ENCODE measurements at regions not wholly inside any gene's neighbourhood (a gene's known extent, or its start where the extent isn't known, plus 50 kb on each side); places are given as distances from the start of the nearest gene placed in this dataset.
A peak's percentile ranks its signal among the peaks of the same experiment; 100 is the strongest.

GRCh38 chr20:53842301-53843099, 227.9 kb downstream of the BCAS1 start:
- intact Hi-C loops (cut with DNase I) = no loop called here
- TF ChIP-seq, protein P1, sequence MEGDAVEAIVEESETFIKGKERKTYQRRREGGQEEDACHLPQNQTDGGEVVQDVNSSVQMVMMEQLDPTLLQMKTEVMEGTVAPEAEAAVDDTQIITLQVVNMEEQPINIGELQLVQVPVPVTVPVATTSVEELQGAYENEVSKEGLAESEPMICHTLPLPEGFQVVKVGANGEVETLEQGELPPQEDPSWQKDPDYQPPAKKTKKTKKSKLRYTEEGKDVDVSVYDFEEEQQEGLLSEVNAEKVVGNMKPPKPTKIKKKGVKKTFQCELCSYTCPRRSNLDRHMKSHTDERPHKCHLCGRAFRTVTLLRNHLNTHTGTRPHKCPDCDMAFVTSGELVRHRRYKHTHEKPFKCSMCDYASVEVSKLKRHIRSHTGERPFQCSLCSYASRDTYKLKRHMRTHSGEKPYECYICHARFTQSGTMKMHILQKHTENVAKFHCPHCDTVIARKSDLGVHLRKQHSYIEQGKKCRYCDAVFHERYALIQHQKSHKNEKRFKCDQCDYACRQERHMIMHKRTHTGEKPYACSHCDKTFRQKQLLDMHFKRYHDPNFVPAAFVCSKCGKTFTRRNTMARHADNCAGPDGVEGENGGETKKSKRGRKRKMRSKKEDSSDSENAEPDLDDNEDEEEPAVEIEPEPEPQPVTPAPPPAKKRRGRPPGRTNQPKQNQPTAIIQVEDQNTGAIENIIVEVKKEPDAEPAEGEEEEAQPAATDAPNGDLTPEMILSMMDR (IDR thresholded peaks at IDR 0.05) = no peak

GRCh38 chr20:53841741-53842140, 228.7 kb downstream of the BCAS1 start:
- Histone ChIP-seq H3K4me1 (no peaks in the 10 kb centered on the region), H3K9me3 (no peaks in the 10 kb centered on the region), H3K36me3 (no peaks in the 10 kb centered on the region), H3K27me3 (no peaks in the 10 kb centered on the region), H3K4me3 (no peak overlapping the region), H3K27ac (no peak overlapping the region)
- TF ChIP-seq, protein P1 (IDR thresholded peaks at IDR 0.05) = no peak
- intact Hi-C loops (cut with DNase I) = no loop called here
- no peak for DNase-seq (ENCODE audit: low spot score in 2 of 2)

More at GRCh38 chr20:53842301-53843099, 227.9 kb downstream of the BCAS1 start:
- no peak for DNase-seq (ENCODE audit: low spot score in 2 of 2)
- no peak overlapping the region for H3K27ac ChIP-seq
- no peaks in the 10 kb centered on the region for H3K9me3 ChIP-seq
- no peak overlapping the region for H3K4me3 ChIP-seq
- H3K36me3 ChIP-seq = no peaks in the 10 kb centered on the region
- H3K27me3 ChIP-seq = no peaks in the 10 kb centered on the region
- no peaks in the 10 kb centered on the region for H3K4me1 ChIP-seq

- H3K9me3 ChIP-seq = no peaks in the 10 kb centered on the region
- H3K4me3 ChIP-seq = no peak overlapping the region
- TF ChIP-seq, protein P1 (IDR thresholded peaks at IDR 0.05) = no peak
- H3K27ac ChIP-seq = no peak overlapping the region
- H3K4me1 ChIP-seq = no peaks in the 10 kb centered on the region
- H3K36me3 ChIP-seq = no peaks in the 10 kb centered on the region
- DNase-seq (ENCODE audit: low spot score in 2 of 2) = no peak
- H3K27me3 ChIP-seq = no peaks in the 10 kb centered on the region
- intact Hi-C loops (cut with DNase I) = no loop called here
Measured at GRCh38 chr20:53840532-53840931, 229.9 kb downstream of the BCAS1 start.

- peak; percentile 27 to 69 for DNase-seq (ENCODE audit: low spot score in 2 of 2)
- H3K27me3 ChIP-seq = no peaks in the 10 kb centered on the region
- no peak overlapping the region for H3K27ac ChIP-seq
- no peaks in the 10 kb centered on the region for H3K4me1 ChIP-seq
- TF ChIP-seq, protein P1 (IDR thresholded peaks at IDR 0.05) = no peak
- intact Hi-C loops (cut with DNase I) = loop anchor here (10.0 kb wide), 1 partner anchor 205 kb away; no protein-coding TSS in a partner anchor
- no peak overlapping the region for H3K4me3 ChIP-seq
- H3K9me3 ChIP-seq = no peaks in the 10 kb centered on the region
- H3K36me3 ChIP-seq = no peaks in the 10 kb centered on the region
Measured at GRCh38 chr20:53839423-53840176, 230.8 kb downstream of the BCAS1 start.

DNA sequence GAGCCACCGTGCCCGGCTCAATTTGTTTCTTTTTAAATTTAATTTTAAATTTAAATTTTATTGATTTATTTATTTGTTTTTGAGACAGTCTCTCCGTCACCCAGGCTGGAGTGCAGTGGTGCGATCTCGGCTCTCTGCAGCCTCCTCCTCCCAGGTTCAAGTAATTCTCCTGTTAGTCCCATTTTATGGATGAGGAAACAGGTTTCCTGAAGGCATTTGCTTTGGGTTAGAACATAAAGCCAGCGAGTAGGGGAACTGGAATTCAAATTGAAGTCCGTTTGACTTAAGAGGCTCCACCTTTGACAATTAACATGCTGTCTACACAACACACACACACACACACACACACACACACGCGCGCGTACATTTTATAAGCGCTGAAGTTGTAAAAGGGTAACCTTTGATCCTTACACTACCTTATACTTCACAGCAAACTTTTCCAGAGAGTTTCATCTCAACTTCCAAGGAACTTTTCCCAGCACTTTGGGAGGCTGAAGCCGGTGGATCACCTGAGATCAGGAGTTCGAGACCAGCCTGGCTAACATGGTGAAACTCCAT, 232.0 kb downstream of the BCAS1 start:
- no peaks in the 10 kb centered on the region for H3K27me3 ChIP-seq
- no peaks in the 10 kb centered on the region for H3K4me1 ChIP-seq
- no peak overlapping the region for H3K27ac ChIP-seq
- intact Hi-C loops (cut with DNase I) = loop anchor here (10.0 kb wide), 1 partner anchor 206 kb away; no protein-coding TSS in a partner anchor
- H3K4me3 ChIP-seq = no peak overlapping the region
- no peaks in the 10 kb centered on the region for H3K36me3 ChIP-seq
- TF ChIP-seq, protein P1 (IDR thresholded peaks at IDR 0.05) = no peak
- H3K9me3 ChIP-seq = no peaks in the 10 kb centered on the region
- DNase-seq (ENCODE audit: low spot score in 2 of 2) = no peak

Measured in ascending aorta (tissue), 2 donors.